Skeletal muscle tissue (tissue), 3 donors: ENCODE measurements at regions not wholly inside any gene's neighbourhood (a gene's known extent, or its start where the extent isn't known, plus 50 kb on each side); places are given as distances from the start of the nearest gene placed in this dataset.
"Not testable (repeated sequence)": the region's sequence is repeated elsewhere in the genome, so short reads cannot be mapped to it uniquely, and the experiment has no call there.

ENCODE experiments used
- H3K27ac ChIP-seq: one replicate; pipeline ENCODE4 v1.7.0; 2013; ENCODE audit warnings: mild to moderate bottlenecking, low read depth, low read length, inconsistent platforms
- H3K27me3 ChIP-seq, 3 donors: one replicate each; pipeline ENCODE4 v1.7.0; 2013; ENCODE audit warnings: low read length in 3 of 3; ENCODE audit not compliant: control insufficient read depth in 3 of 3, insufficient read depth in 3 of 3
- H3K36me3 ChIP-seq, 3 donors: one replicate each; pipeline ENCODE4 v1.7.0; 2013; ENCODE audit warnings: low read length in 3 of 3; ENCODE audit not compliant: control insufficient read depth in 3 of 3, insufficient read depth in 3 of 3
- H3K4me1 ChIP-seq, 3 donors: one replicate each; pipeline ENCODE4 v1.7.0; 2013; ENCODE audit warnings: low read length in 3 of 3, mild to moderate bottlenecking in 3 of 3; ENCODE audit not compliant: control insufficient read depth in 3 of 3, insufficient read depth in 3 of 3
- H3K4me3 ChIP-seq, 3 donors: one replicate each; pipeline ENCODE4 v1.7.0; 2013; ENCODE audit warnings: low read length in 3 of 3
- H3K9ac ChIP-seq, 3 donors: one replicate each; pipeline ENCODE4 v1.7.0; 2013; ENCODE audit warnings: low read length in 3 of 3, mild to moderate bottlenecking in 3 of 3, moderate library complexity in 2 of 3, low read depth in 1 of 3
- H3K9me3 ChIP-seq, 3 donors: one replicate each; pipeline ENCODE4 v1.7.0; 2013; ENCODE audit warnings: low read length in 3 of 3; ENCODE audit not compliant: control insufficient read depth in 3 of 3
- donor health status: Osteomylitis.

- no peak overlapping the region for H3K9ac ChIP-seq
Measured at GRCh38 chr2:14072338-14072737, 560.2 kb upstream of the LRATD1 start.

GRCh38 chr2:14074691-14075090, 557.8 kb upstream of the LRATD1 start:
- no peak overlapping the region for H3K4me3 ChIP-seq
- no peak overlapping the region for H3K27ac ChIP-seq
- H3K9ac ChIP-seq: no peak overlapping the region
- no peaks in the 10 kb centered on the region for H3K9me3 ChIP-seq
- H3K4me1 ChIP-seq: no peaks in the 10 kb centered on the region
- no peaks in the 10 kb centered on the region for H3K27me3 ChIP-seq
- no peaks in the 10 kb centered on the region for H3K36me3 ChIP-seq

More at GRCh38 chr2:14072338-14072737, 560.2 kb upstream of the LRATD1 start:
- H3K27me3 ChIP-seq: no peaks in the 10 kb centered on the region
- no peaks in the 10 kb centered on the region for H3K4me1 ChIP-seq
- no peak overlapping the region for H3K4me3 ChIP-seq
- no peaks in the 10 kb centered on the region for H3K36me3 ChIP-seq
- H3K9me3 ChIP-seq: no peaks in the 10 kb centered on the region
- no peak overlapping the region for H3K27ac ChIP-seq

GRCh38 chr2:14079576-14079975, 552.9 kb upstream of the LRATD1 start:
- Histone ChIP-seq H3K4me3 (no peak overlapping the region), H3K27me3 (no peaks in the 10 kb centered on the region), H3K9me3 (no peaks in the 10 kb centered on the region), H3K27ac (no peak overlapping the region), H3K4me1 (no peaks in the 10 kb centered on the region), H3K36me3 (no peaks in the 10 kb centered on the region), H3K9ac (no peak overlapping the region)

- Histone ChIP-seq H3K9ac (no peak overlapping the region), H3K27me3 (no peaks in the 10 kb centered on the region), H3K9me3 (no peaks in the 10 kb centered on the region), H3K4me3 (no peak overlapping the region), H3K36me3 (no peaks in the 10 kb centered on the region), H3K4me1 (no peaks in the 10 kb centered on the region), H3K27ac (no peak overlapping the region)
Measured at GRCh38 chr2:14081521-14081920, 551.0 kb upstream of the LRATD1 start.

GRCh38 chr2:14082640-14083039, 549.9 kb upstream of the LRATD1 start:
- no peaks in the 10 kb centered on the region for H3K36me3 ChIP-seq
- no peak overlapping the region for H3K27ac ChIP-seq
- H3K4me1 ChIP-seq: no peaks in the 10 kb centered on the region
- no peaks in the 10 kb centered on the region for H3K9me3 ChIP-seq
- no peak overlapping the region for H3K9ac ChIP-seq
- no peaks in the 10 kb centered on the region for H3K27me3 ChIP-seq
- no peak overlapping the region for H3K4me3 ChIP-seq

- Histone ChIP-seq H3K9me3 (no peaks in the 10 kb centered on the region), H3K27me3 (no peaks in the 10 kb centered on the region), H3K27ac (no peak overlapping the region), H3K36me3 (no peaks in the 10 kb centered on the region), H3K4me3 (no peak overlapping the region), H3K9ac (no peak overlapping the region), H3K4me1 (no peaks in the 10 kb centered on the region)
Measured at GRCh38 chr2:14094592-14094991, 537.9 kb upstream of the LRATD1 start.

GRCh38 chr2:14099101-14099500, 533.4 kb upstream of the LRATD1 start:
- H3K9ac ChIP-seq, H3K27ac ChIP-seq, H3K4me1 ChIP-seq, H3K4me3 ChIP-seq, H3K36me3 ChIP-seq, H3K27me3 ChIP-seq, H3K9me3 ChIP-seq: not testable (repeated sequence)

GRCh38 chr2:14114275-14114674, 518.2 kb upstream of the LRATD1 start:
- Histone ChIP-seq H3K27me3 (no peaks in the 10 kb centered on the region), H3K4me3 (no peak overlapping the region), H3K9ac (no peak overlapping the region), H3K4me1 (no peaks in the 10 kb centered on the region), H3K9me3 (no peaks in the 10 kb centered on the region), H3K36me3 (no peaks in the 10 kb centered on the region), H3K27ac (no peak overlapping the region)

GRCh38 chr2:14120376-14120775, 512.1 kb upstream of the LRATD1 start:
- Histone ChIP-seq H3K4me3 (no peak overlapping the region), H3K9ac (no peak overlapping the region), H3K27ac (no peak overlapping the region), H3K27me3 (no peaks in the 10 kb centered on the region), H3K36me3 (no peaks in the 10 kb centered on the region), H3K9me3 (no peaks in the 10 kb centered on the region), H3K4me1 (no peaks in the 10 kb centered on the region)

- H3K27ac ChIP-seq: no peak overlapping the region
- no peak overlapping the region for H3K9ac ChIP-seq
- H3K27me3 ChIP-seq: no peaks in the 10 kb centered on the region
- no peaks in the 10 kb centered on the region for H3K36me3 ChIP-seq
- no peaks in the 10 kb centered on the region for H3K9me3 ChIP-seq
- no peak overlapping the region for H3K4me3 ChIP-seq
- no peaks in the 10 kb centered on the region for H3K4me1 ChIP-seq
Measured at GRCh38 chr2:14123436-14124103, 508.9 kb upstream of the LRATD1 start.
